Astrocyte (in vitro differentiated cells and primary cell): ENCODE measurements at regions not wholly inside any gene's neighbourhood (a gene's known extent, or its start where the extent isn't known, plus 50 kb on each side); places are given as distances from the start of the nearest gene placed in this dataset.

Experiments used
- EZH2 ChIP-seq: IDR thresholded peaks from 2 replicates; pipeline ENCODE4 v1.6.1; 2012; ENCODE audit warnings: mild to moderate bottlenecking, low read length, inconsistent platforms; ENCODE audit not compliant: insufficient read depth
- TF ChIP-seq, protein P1 (sequence below): IDR thresholded peaks from 2 replicates; pipeline ENCODE4 v1.5.1; 2011; ENCODE audit warnings: low read depth, mild to moderate bottlenecking, inconsistent platforms, low read length, moderate library complexity; ENCODE audit not compliant: insufficient read depth

DNA sequence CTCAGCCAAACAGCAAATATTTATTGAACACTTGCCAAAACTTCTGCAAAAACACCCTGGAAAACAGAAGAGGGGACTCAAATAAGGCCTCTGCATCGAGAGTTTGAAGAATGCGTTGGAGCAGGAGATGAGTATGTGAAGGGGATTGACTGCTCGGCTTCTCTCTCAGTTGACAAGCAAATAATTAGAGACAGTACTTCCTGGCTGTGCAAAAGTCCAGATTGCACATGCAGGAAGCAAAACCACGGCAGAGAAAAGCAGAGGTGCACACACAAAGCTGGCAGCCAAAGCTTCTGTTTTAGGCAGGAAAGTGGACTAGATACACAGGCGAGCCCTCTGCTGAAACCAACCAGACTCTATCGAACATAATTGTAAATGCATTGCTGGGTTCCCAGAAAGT, 343.6 kb upstream of the MGMT start:
- TF ChIP-seq, protein P1, sequence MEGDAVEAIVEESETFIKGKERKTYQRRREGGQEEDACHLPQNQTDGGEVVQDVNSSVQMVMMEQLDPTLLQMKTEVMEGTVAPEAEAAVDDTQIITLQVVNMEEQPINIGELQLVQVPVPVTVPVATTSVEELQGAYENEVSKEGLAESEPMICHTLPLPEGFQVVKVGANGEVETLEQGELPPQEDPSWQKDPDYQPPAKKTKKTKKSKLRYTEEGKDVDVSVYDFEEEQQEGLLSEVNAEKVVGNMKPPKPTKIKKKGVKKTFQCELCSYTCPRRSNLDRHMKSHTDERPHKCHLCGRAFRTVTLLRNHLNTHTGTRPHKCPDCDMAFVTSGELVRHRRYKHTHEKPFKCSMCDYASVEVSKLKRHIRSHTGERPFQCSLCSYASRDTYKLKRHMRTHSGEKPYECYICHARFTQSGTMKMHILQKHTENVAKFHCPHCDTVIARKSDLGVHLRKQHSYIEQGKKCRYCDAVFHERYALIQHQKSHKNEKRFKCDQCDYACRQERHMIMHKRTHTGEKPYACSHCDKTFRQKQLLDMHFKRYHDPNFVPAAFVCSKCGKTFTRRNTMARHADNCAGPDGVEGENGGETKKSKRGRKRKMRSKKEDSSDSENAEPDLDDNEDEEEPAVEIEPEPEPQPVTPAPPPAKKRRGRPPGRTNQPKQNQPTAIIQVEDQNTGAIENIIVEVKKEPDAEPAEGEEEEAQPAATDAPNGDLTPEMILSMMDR: no peak
- no peak for TF ChIP-seq EZH2
